GM21576 (cell line): ENCODE measurements at regions not wholly inside any gene's neighbourhood (a gene's known extent, or its start where the extent isn't known, plus 50 kb on each side); places are given as distances from the start of the nearest gene placed in this dataset.

Experiments
- ATAC-seq: cut with Tn5 transposase; IDR thresholded peaks from one replicate; pipeline ENCODE4 v1.9.1; 2021; ENCODE audit warnings: mild to moderate bottlenecking, moderate library complexity; ENCODE audit not compliant: unreplicated experiment

DNA sequence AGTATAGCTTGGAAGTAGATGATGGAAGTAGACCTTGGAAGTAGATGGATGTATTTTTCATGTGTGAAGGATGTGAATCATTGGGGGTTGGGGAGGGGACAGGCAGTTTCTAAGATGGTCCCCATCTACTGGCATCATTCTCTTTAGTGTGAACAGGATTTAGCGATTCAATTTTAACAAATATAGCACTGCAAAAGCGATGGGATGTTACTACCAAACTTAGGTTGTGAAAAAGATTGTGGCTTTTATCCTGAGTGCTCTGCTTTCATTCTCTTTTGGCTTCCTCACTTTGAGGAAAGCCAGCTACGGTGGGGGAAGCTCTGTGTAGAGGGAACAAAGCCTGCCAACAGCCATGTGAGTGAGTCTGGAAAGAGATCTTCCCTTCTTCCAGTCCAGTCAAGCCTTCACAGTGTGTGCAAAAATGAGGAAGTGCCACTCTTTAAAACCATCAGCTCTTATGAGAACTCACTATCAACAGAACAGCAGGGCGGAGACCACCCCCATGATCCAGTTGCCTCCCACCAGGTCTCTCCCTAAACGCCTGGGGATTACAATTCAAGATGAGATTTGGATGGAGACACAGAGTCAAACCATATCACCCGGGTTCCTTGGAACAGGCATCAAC, 441.4 kb downstream of the SH3GL2 start:
- no peak for ATAC-seq

GRCh38 chr9:18022642-18023041, 443.8 kb downstream of the SH3GL2 start:
- ATAC-seq, result no peak

- ATAC-seq, result no peak
Measured at GRCh38 chr9:18023332-18023731, 444.5 kb downstream of the SH3GL2 start.

GRCh38 chr9:18032636-18033035, 441.3 kb upstream of the ADAMTSL1 start:
- ATAC-seq, result no peak

DNA sequence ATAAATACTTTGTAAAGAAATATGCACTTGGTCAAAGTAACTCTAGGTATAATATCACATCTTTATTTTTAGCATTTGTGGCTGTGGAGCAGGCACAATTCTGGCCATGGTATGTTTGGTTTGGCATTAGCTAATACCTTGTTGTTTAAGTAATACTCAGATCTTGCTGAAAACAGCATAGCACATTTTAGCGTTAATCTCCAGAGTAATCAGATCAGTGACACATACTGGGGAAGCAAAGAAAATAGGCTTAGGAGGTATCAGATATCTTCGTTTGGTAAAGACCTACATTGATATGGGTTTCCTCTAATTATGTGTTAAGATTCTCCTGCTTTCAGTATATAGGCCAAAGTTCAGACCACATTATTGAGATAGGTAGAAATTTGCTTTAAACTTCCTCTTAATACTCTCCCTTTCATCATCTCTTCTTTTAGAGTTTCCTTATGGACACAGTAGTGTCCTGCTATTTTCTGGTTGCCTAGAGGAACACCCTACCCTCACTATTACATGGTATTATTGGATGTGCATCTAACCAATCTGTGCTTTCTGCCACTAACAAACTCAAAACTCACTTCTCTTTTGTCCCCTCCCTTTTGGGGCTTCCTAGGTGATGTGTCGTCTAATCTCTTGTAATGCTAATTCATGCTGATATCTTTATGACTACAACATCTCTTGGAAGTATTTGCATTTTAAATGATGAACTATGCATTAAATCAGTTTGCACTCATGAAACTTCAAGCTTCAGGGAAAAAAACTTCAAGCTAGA, 437.3 kb upstream of the ADAMTSL1 start:
- no peak for ATAC-seq

DNA sequence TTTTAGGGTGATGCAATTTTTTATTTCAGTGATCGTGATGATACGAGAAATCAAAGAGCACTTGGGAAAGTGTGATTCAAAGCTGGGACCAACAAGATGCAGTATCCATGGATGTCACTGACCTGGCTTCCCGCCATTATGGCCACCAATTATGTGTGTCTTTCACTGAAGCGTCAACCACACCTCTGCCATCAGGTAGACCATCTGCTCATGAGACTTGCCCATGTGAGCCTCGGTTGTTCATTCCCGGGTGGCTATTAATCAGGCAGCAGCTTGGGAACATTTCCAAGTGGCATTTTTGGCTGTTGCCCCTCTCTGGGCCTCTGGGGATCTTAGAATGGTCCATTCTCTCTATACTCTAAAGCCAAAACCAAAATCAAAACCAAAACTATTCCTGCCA, 436.0 kb upstream of the ADAMTSL1 start:
- ATAC-seq, result no peak

DNA sequence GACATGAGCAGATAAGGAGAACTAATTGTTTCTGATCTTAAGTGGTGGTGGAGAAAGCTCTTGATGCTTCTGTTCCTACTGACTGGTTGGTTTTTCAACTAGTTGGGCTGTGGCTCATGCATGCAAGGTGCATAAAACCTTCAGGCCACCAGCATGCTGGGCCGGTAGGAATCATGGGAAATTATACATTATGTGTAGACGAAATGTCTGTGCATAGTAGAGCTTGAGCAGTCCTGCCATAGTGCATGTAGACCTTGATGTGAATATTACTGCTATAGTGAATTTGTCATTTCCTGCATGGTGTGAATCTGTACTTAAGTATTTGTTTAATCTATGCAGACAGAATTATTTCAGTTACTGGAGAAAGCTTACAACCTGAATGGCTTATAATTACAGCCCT, 433.6 kb upstream of the ADAMTSL1 start:
- ATAC-seq, result no peak

- no peak for ATAC-seq
Measured at GRCh38 chr9:18043978-18044377, 430.0 kb upstream of the ADAMTSL1 start.

- ATAC-seq, result no peak
Measured at GRCh38 chr9:18045326-18045725, 428.6 kb upstream of the ADAMTSL1 start.

DNA sequence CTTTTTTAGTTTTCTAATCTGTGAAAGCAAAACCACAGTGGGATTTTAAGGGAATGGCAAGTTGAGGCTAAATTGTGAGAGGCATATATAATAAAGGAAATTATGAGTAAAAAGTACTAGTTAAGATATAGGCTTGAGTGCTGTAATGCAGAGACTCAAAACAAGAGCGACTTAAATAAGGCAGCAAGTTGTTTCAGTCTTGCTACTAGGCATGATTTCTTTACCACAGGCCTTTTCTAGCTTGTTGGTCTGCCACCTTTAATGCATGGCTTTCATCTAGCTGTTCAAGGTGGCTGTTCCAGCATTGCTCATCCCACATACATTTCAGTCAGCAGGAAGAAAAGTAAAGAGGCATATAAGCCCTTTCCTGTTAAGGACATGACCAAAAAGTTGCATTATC, 427.9 kb upstream of the ADAMTSL1 start:
- ATAC-seq, result no peak

- ATAC-seq, result no peak
Measured at GRCh38 chr9:18051638-18052037, 422.3 kb upstream of the ADAMTSL1 start.

GRCh38 chr9:18052060-18052459, 421.9 kb upstream of the ADAMTSL1 start:
- no peak for ATAC-seq

GRCh38 chr9:18056269-18056992, 417.5 kb upstream of the ADAMTSL1 start:
- no peak for ATAC-seq

DNA sequence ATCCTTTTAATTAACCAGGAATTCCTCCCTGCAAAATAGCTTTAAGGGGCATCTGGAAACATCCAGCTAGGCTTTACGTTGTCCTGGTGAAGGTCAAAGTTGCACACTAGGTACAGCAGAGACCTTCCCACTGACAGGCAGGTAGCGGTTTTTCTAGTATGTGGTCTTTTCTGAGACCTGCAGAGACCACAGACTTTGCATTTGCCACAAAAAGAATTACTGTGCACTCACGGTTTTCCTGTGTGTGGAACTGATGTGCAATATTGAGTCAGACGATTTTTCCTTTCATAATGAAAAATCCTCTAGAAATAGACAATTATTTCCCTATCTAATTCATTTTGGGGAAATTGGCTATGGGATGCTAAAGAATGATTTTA, 417.0 kb upstream of the ADAMTSL1 start:
- peak; percentile 80 for ATAC-seq

GRCh38 chr9:18058564-18059442, 415.1 kb upstream of the ADAMTSL1 start:
- no peak for ATAC-seq

DNA sequence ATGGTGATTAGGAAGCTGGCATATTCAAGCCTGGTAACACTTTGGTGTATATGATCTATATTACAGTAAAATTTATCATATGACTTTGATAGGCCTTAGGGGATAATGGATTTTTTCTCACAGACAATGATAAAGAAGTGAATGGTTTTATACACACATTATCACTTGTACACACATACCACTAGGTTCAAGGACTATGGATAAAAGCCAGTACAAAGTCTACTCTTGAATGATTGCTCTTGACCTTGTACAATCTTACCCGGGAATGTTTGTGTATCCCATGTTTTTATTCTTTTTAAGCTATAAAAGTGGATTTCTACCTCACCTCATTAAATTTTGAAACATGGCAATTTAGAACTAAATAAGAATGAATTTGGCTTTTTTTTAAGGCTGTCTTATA, 414.5 kb upstream of the ADAMTSL1 start:
- no peak for ATAC-seq

- ATAC-seq, result no peak
Measured at GRCh38 chr9:18060269-18060934, 413.6 kb upstream of the ADAMTSL1 start.

DNA sequence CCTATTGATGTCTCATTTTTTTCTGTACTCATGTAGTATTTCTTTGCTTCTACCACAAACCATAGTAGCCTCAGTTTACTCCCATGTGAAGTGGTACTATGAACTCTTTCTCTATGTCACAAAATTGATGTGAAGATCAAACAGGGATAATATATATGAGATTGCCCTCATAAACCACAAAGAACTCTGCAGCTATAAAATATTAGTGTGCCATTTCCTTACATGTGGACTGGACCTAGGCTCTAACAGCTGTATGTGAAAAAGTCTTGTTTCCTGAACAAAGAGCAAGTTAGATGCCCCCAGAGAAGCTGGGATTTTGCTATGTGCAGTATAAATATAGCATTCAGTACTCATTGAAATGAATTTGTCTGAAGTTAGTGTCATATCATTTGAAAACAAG, 412.6 kb upstream of the ADAMTSL1 start:
- no peak for ATAC-seq

GRCh38 chr9:18061856-18062255, 412.1 kb upstream of the ADAMTSL1 start:
- ATAC-seq, result no peak

DNA sequence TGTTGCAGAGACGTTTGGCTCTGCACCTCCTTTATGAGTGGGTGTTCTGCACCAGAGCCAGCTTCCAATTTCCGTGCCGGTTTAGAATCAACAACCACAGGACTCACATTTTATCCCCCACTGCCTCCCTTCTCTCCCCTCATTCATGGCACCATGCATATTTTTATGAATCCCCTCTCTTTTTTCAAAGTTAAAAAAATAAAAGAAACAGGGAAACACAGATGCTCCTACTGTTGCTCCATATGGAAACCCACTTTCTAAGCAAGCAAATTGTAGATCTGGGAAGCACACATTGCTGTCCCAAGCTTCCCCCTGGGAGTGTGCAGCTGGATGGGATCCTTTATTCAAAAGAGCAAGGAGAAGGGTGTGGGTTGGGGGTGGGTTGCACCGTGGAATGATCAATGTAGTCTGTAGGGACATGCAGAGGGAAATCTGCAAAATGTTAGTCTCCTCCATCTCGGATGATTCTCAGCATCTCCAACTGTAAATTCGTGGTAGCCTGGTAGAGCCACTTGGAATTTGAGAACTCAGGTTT, 410.0 kb upstream of the ADAMTSL1 start:
- no peak for ATAC-seq
